ENCODE measurements at regions not wholly inside any gene's neighbourhood (a gene's known extent, or its start where the extent isn't known, plus 50 kb on each side); places are given as distances from the start of the nearest gene placed in this dataset.

DNA sequence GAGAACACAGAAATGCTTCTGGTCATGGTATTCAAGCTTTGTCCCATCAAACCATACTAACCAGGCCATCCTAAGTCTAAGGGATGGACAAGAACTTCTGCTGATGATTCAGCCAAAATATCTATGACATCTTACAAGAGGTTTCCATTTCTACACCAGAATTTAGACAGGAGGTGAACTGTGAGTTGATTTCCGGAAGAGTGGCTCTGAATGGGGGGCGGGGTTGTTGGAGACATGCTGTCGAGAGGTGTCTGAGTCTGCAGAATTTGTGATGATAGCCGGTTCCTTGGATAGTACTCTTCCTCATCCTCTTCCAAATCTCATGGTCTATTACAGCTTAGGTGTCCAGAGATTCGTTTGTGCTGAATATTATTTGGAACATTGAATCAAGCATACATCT, 408.7 kb upstream of the TCF4 start:
- no peak for TF ChIP-seq POLR2A (IDR thresholded peaks at IDR 0.05; ENCODE audit: low read depth, low read length)
- no peak for TF ChIP-seq POLR2AphosphoS5 (IDR thresholded peaks at IDR 0.05; ENCODE audit: low read depth, low read length)
- TF ChIP-seq TAF1 (IDR thresholded peaks at IDR 0.05; ENCODE audit: borderline replicate concordance, low read depth, low read length), result no peak

Data from GM12892 (cell line).